ENCODE measurements at regions not wholly inside any gene's neighbourhood (a gene's known extent, or its start where the extent isn't known, plus 50 kb on each side); places are given as distances from the start of the nearest gene placed in this dataset.

- TF ChIP-seq ZNF691 (CRISPR knock-in tag; IDR thresholded peaks at IDR 0.05; ENCODE audit: borderline replicate concordance, low read depth) (peak; percentile 85; the same call in 1 of the 2 replicates), ZNF282 (IDR thresholded peaks at IDR 0.05; ENCODE audit: partially characterized antibody) (no peak), ZNF317 (CRISPR knock-in tag; IDR thresholded peaks at IDR 0.05) (no peak; the same call in 1 of the 2 replicates), HES4 (CRISPR knock-in tag; IDR thresholded peaks at IDR 0.05; ENCODE audit: borderline replicate concordance) (no peak), MAFK (conservative IDR thresholded peaks at IDR 0.05 in 1 of 2, IDR thresholded peaks at IDR 0.05 in 1 of 2; ENCODE audit: low read length in 2 of 2) (no peak), ZFYVE20 (CRISPR knock-in tag; IDR thresholded peaks at IDR 0.05; ENCODE audit: borderline replicate concordance, low read depth) (no peak), ZIK1 (CRISPR knock-in tag; IDR thresholded peaks at IDR 0.05; ENCODE audit: borderline replicate concordance, low read depth) (no peak), MIXL1 (CRISPR knock-in tag; IDR thresholded peaks at IDR 0.05) (peak; percentile 89; the same call in 1 of the 2 replicates), EP300 (IDR thresholded peaks at IDR 0.05; ENCODE audit: low read depth in 2 of 2, low read length in 2 of 2) (peak in 1 of 2 experiments; percentile 91; a peak in 2 of 4 replicates), EP300 (CRISPR knock-in tag; IDR thresholded peaks at IDR 0.05; ENCODE audit: borderline replicate concordance) (peak; percentile 47; the same call in 1 of the 2 replicates), REST (IDR thresholded peaks at IDR 0.05; ENCODE audit: borderline replicate concordance in 1 of 2, low read depth in 1 of 2, low read length in 2 of 2) (0 out of 4 replicates have a peak, but pooled peaks of 1 of the 2 experiments have one; percentile 41), ZBTB4 (CRISPR knock-in tag; IDR thresholded peaks at IDR 0.05; ENCODE audit: borderline replicate concordance) (0 out of 2 replicates have a peak, but pooled peaks have one; percentile 41), MTA1 (CRISPR knock-in tag; IDR thresholded peaks at IDR 0.05; ENCODE audit: borderline replicate concordance) (peak; percentile 83), KDM1A (CRISPR knock-in tag; IDR thresholded peaks at IDR 0.05) (0 out of 2 replicates have a peak, but pooled peaks have one; percentile 22), ZFP91 (CRISPR knock-in tag; IDR thresholded peaks at IDR 0.05; ENCODE audit: borderline replicate concordance) (peak; percentile 64; the same call in 1 of the 2 replicates), HHEX (CRISPR knock-in tag; IDR thresholded peaks at IDR 0.05) (no peak), SP5 (CRISPR knock-in tag; IDR thresholded peaks at IDR 0.05; ENCODE audit: borderline replicate concordance, low read depth) (peak; percentile 43; the same call in 1 of the 2 replicates), FOXC1 (CRISPR knock-in tag; IDR thresholded peaks at IDR 0.05; ENCODE audit: borderline replicate concordance) (no peak; the same call in 1 of the 2 replicates), ZSCAN31 (CRISPR knock-in tag; IDR thresholded peaks at IDR 0.05; ENCODE audit: low read depth) (no peak), ZNF788 (CRISPR knock-in tag; IDR thresholded peaks at IDR 0.05; ENCODE audit: borderline replicate concordance) (no peak)
Observed at GRCh38 chr14:101335061-101335661, 226.1 kb upstream of the DIO3 start (continued).
